ENCODE measurements at regions not wholly inside any gene's neighbourhood (a gene's known extent, or its start where the extent isn't known, plus 50 kb on each side); places are given as distances from the start of the nearest gene placed in this dataset.

GRCh38 chr4:14841801-14842768, 160.2 kb upstream of the CPEB2 start (continued):
- no peak for TF ChIP-seq CREB1 (CRISPR knock-in tag; IDR thresholded peaks at IDR 0.05; ENCODE audit: low read depth)
- TF ChIP-seq EZH2phosphoT487 (IDR thresholded peaks at IDR 0.05; ENCODE audit: unreplicated experiment), result no peak
- no peak for TF ChIP-seq JUNB (IDR thresholded peaks at IDR 0.05; ENCODE audit: unreplicated experiment)
- no peak for TF ChIP-seq POLR2AphosphoS5 (IDR thresholded peaks at IDR 0.05; ENCODE audit: low read depth)
- no peak for TF ChIP-seq EZH2 (IDR thresholded peaks at IDR 0.05; ENCODE audit: low read depth, unreplicated experiment)
- no peak for TF ChIP-seq STAT1 (IDR thresholded peaks at IDR 0.05; ENCODE audit: unreplicated experiment)
- no peak for TF ChIP-seq CTCF (conservative IDR thresholded peaks at IDR 0.05; ENCODE audit: low read depth in 2 of 2)
- TF ChIP-seq REST (IDR thresholded peaks at IDR 0.05; ENCODE audit: unreplicated experiment), result no peak
- TF ChIP-seq ZNF331 (CRISPR knock-in tag; IDR thresholded peaks at IDR 0.05; ENCODE audit: low read depth), result no peak
- no peak for TF ChIP-seq NANOG (IDR thresholded peaks at IDR 0.05; ENCODE audit: borderline replicate concordance)
- no peak for TF ChIP-seq ETS1 (IDR thresholded peaks at IDR 0.05)

Data from GM23338 (cell line).